Activated CD8-positive, alpha-beta memory T cell treated with anti-CD3 and anti-CD28 coated beads for 4 hours (primary cell): ENCODE measurements at regions not wholly inside any gene's neighbourhood (a gene's known extent, or its start where the extent isn't known, plus 50 kb on each side); places are given as distances from the start of the nearest gene placed in this dataset.
"Not testable (repeated sequence)": the region's sequence is repeated elsewhere in the genome, so short reads cannot be mapped to it uniquely, and the experiment has no call there.

Experiments used
- DNase-seq, 2 donors: peaks; one replicate each; pipeline ENCODE4 v3.0.0-alpha.2; 2020; ENCODE audit warnings: low read depth in 2 of 2

DNA sequence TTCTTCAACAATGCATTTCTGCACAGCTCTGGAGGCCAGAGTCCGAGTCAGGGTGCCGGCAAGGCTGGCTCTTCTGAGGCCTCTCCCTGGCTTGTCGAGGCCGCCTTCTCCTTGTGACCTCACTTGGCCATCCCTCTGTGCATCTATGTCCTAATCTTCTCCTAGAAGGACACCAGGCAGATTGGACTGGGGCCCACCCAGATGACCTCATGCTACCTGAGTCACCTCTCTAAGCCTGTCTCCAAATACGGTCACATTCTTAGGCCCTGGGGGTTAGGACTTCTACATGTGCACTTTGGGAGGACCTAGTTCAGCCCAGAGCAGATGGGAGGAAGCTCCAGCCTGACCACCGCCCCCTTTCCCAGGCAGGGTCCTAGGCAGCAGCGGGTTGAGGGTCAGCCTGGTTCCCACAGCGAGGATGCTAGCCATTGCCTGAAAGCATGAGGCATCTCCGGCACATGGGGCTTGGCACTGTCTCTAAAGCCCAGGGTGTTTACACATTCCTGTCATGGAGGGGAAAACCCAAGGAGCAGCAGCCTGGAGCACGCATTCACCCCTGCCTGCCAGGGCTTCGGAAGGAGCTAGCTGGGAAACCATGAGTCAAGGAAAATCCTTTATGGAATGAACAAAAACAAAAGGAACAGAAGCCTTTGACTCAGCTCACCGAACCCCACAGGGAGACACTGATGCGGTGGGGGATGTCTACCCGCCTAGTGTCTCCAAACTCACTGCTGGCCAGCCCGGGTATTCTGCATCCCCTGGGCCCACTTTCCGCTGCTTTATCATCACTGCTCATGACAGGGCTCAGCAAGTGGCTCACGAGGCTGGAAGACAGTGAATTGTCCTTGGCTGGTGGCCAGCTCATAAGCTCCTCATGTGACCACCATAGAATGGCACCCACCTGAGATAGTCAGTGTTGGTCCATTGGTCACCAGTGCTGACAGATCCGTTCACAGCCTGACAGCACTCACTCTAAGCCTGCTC lies 140.2 kb upstream of the ZNF469 start:
- DNase-seq: not testable (repeated sequence)

DNA sequence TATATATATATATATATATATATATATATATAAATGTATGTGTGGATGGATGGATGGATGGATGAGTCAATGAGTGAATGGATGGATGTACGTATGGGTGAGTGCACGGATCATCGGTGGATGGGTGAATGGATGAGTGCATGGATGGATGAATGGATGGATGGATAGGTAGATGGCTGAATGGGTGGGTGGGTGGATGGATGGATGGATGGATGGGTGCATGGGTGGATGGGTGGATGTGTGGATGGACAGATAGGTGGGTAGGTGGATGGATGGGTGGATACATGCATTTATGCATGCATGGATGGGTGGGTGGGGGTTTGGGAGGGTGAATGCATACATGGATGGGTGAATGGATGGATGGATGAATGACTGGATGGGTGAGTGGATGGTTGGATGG lies 138.8 kb upstream of the ZNF469 start:
- DNase-seq: not testable (repeated sequence)

DNA sequence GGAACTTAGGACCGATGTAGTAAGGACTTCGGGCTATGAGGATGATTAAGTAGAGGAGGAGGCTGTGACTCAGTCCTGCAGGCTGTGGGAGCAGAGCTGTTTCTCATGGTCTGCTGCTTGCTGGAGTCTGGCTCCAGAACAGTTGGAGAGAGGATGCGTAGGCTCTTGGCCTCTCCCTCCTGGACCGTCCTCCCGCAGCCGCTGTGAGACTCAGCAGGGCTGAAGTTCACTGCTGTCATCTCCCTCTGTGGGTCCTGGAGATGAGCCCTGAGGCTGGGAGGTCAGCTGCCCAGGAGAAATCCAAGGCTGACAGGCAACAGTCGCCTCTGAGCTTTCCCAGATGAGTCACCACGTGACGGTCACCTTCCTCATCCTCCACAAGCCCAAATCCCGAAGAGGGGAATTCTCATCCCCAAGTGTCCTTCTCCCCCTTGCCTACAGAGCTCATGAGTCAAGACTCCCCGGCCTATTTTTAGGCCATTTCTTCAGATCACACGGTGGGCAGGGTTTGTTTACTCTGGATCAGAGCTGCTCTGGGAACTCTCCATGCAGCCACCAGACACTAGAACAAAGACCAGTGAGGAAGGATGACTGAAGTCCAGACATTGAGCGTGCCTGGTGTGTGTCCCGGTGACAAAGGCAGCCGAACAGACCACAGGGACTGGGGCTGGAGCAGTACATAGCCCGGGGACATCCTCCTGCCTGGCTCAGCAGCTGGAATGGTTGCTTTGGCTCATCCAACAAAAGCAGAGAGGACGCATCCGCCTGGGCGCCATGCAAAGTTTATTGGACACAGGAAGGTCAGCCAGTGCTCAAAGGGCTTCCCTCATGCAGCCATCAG lies 137.3 kb upstream of the ZNF469 start:
- not testable (repeated sequence) for DNase-seq

DNA sequence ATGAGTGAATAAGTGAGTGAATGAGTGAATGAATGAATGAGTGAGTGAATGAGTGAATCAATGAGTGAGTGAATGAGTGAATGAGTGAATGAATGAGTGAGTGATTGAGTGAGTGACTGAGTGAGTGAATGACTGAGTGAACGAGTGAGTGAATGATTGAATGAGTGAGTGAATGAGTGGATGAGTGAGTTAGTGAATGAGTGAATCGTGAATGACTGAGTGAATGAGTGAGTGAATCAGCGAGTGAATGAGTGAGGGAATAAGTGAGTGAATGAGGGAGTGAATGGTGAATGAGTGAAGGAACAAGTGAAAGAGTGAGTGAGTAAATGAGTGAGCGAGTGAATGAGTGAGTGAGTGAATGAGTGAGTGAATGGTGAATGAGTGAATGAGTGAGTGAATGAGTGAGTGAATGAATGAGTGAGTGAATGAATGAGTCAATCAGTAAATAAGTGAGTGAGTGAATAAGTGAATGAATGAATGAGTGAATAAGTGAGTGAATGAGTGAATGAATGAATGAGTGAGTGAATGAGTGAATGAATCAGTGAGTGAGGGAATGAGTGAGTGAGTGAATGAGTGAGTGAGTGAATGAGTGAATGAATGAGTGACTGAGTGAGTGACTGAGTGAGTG lies 135.7 kb upstream of the ZNF469 start:
- DNase-seq: not testable (repeated sequence)

- DNase-seq: not testable (repeated sequence)
Measured at GRCh38 chr16:88247583-88247966, 135.2 kb upstream of the ZNF469 start.

DNA sequence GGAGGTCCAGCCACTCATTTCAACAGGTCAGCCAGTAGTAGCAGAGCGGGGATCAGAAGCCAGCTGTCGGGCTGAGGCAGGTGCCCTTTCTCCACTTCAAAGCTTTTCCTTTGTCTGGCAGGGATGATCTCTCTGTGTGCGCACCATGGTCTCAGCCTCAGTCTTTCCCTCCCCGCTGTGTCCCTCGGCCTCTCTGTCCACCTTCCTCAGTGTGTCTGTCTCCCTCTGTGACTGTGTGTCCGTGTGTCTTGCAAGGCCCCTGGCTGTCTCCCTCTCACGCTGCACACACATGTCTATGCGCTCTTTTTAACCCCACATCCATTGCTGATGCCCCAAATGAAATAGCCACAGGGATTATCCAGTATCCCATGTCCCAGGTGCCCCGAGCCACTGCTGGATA lies 134.0 kb upstream of the ZNF469 start:
- DNase-seq: not testable (repeated sequence)

DNA sequence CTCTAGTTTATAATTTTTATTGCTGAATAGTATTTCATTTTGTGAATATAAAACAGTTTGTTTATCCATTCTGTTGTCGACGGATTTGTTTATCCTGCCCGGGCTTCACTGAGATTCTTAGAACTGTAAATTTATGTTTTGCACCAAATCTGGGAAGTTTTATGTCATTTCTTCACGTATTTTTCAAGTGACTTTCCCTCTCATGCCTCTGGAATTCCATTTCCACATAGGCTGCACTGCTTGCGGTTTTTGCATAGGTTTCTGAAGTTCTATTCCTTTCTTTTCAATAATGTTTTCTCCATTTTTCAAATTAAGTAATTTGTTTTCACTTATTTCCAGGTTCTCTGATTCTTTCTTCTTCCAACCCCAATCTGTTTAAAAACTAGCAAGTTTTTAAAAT lies 132.4 kb upstream of the ZNF469 start:
- not testable (repeated sequence) for DNase-seq

- not testable (repeated sequence) for DNase-seq
Measured at GRCh38 chr16:88252057-88252794, 130.5 kb upstream of the ZNF469 start.

DNA sequence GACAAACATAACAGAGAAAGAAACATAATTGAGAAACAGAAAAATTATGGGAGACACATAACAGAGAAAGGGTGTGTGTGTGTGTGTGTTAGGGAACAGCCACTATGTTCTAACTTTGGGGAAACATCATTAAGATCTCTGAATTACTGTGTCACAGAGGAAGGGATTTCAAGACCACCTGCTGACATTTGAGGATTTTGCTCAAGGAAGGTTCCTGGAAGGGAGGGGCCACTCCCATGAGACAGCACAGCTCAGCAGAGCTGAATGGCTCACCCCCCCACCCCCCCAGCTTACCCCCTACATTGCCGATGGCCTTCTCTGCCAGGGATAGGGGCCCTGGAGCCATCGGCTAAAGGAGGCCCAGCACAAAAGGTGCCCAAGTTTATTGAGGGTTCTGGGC lies 124.6 kb upstream of the ZNF469 start:
- not testable (repeated sequence) for DNase-seq

GRCh38 chr16:88258764-88259525 lies 123.8 kb upstream of the ZNF469 start:
- DNase-seq: not testable (repeated sequence)

GRCh38 chr16:88259538-88259937 lies 123.2 kb upstream of the ZNF469 start:
- not testable (repeated sequence) for DNase-seq

- not testable (repeated sequence) for DNase-seq
Measured at GRCh38 chr16:88260146-88260545, 122.6 kb upstream of the ZNF469 start.

DNA sequence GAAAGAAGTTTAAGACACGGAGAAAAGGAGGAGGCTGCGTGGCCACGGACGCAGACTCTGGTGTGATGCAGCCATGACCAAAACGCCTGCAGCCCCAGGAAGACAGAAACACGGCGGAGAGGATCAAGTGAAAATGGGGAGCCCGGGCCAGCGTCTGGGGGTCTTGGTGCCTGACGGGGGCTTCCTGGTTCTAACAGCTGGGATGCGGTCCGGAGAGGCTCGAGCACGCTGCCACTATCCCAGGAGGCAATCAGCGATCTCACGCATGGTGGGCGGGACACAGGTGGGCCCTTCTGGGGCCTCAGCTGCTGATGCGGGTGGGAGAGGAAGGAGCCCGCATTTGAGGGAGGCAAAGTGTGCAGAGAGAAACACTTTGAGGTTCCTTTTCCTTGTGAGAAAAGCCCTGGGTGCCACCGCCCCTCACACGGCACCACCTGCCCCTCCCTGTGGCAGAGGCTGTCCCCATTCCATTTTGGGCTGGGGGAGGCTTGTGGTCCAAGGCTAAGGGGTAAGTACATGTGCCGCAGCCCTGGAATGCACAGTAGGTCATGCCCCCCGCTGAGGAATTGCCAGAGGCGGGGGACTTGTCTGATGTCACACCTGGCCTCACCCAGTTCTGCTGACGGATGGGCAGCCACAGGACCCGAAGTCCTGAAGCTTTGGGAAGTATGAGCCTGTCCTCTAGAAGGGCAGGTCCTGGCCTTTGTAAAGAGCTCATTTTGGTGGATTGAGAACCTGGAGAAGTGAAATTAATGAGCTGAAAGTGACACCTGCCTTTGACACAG lies 121.7 kb upstream of the ZNF469 start:
- not testable (repeated sequence) for DNase-seq

- DNase-seq: not testable (repeated sequence)
Measured at GRCh38 chr16:88261814-88262605, 120.7 kb upstream of the ZNF469 start.

DNA sequence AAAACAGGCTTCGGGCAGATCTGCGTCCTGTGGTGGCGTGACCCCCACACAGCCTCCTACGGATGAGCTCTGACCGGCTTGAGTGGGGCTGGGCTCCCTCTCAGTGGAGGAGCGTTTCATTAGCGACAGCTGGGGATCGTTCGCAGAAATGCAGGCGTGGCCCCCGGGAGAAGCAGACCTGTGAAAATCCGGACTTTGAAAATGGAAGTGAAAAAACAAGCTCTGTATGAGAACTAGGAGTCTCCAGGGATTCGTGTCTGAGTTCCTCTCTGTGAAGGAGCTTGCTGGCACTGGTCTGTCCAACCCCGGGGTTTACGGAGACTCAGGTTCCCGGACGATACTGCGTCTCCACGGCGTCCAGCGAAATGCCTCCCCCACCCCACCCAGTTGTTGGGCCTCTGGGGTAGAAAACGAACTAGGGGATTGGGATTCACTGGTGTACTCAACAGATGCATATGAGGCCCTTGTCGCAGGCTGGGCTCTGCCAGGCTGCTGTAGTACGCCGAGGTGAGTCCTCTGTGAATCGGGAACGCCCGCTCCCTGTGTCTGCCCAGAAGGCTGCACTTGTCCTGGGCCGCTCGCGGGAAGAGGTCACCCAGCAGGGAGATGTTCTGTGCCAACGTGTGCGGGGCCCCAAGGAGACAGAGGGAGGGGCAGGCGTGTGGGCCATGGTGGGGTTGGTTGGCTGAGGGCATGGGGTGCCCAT lies 119.7 kb upstream of the ZNF469 start:
- DNase-seq: not testable (repeated sequence)

DNA sequence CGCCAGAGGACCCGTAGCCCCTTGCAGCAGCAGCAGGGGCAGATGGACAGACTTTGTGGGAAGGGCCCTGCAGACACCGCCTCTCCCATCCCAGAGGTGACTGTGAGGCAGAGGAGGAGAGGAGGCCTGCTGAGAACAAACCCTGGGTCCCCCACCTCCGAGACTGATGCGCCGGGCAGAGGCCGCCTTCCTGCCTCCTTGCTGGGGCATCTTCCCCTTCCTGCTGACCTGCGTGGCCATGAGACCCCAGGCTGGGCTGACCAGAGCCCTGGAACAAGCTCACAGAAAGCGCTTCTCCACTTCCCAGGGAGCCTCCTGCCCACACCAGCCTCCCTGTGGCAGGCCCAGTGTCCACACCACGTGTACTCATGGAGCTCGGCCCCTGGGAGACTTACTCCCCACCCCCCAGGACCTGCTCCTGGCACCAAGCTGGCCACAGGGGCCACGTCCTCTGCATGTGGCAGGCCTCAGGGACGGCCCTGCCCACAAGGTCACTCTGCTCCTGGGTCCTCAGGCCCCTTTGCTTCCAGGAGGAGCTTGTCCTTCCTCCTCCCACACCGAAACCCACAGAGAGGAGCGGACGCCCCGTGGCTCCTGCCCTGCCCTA lies 119.0 kb upstream of the ZNF469 start:
- DNase-seq: not testable (repeated sequence)

GRCh38 chr16:88264641-88265285 lies 118.0 kb upstream of the ZNF469 start:
- peak; percentile 15 to 20 for DNase-seq
